ENCODE measurements at regions not wholly inside any gene's neighbourhood (a gene's known extent, or its start where the extent isn't known, plus 50 kb on each side); places are given as distances from the start of the nearest gene placed in this dataset.

- DNase-seq (ENCODE audit: low spot score) = no peak
Observed at GRCh38 chr5:164600274-164600673, 1094.9 kb downstream of the MAT2B start.

GRCh38 chr5:164600929-164601535 lies 1095.6 kb downstream of the MAT2B start:
- DNase-seq (ENCODE audit: low spot score) = no peak

GRCh38 chr5:164608507-164608906 lies 1103.1 kb downstream of the MAT2B start:
- DNase-seq (ENCODE audit: low spot score) = no peak

GRCh38 chr5:164610374-164610773 lies 1105.0 kb downstream of the MAT2B start:
- DNase-seq (ENCODE audit: low spot score) = no peak

- DNase-seq (ENCODE audit: low spot score) = no peak
Observed at GRCh38 chr5:164614707-164615106, 1109.3 kb downstream of the MAT2B start.

- DNase-seq (ENCODE audit: low spot score) = no peak
Observed at GRCh38 chr5:164617290-164617689, 1111.9 kb downstream of the MAT2B start.

- DNase-seq (ENCODE audit: low spot score) = no peak
Observed at GRCh38 chr5:164627021-164627420, 1121.6 kb downstream of the MAT2B start.

GRCh38 chr5:164636456-164636855 lies 1131.0 kb downstream of the MAT2B start:
- DNase-seq (ENCODE audit: low spot score) = no peak

- DNase-seq (ENCODE audit: low spot score) = no peak
Observed at GRCh38 chr5:164637931-164638521, 1132.6 kb downstream of the MAT2B start.

GRCh38 chr5:164649266-164649665 lies 1143.8 kb downstream of the MAT2B start:
- DNase-seq (ENCODE audit: low spot score) = no peak

GRCh38 chr5:164650427-164650826 lies 1145.0 kb downstream of the MAT2B start:
- DNase-seq (ENCODE audit: low spot score) = no peak

- no peak for DNase-seq (ENCODE audit: low spot score)
Observed at GRCh38 chr5:164651546-164652275, 1146.3 kb downstream of the MAT2B start.

GRCh38 chr5:164652276-164652660 lies 1146.8 kb downstream of the MAT2B start:
- DNase-seq (ENCODE audit: low spot score) = no peak

GRCh38 chr5:164663198-164663989 lies 1158.0 kb downstream of the MAT2B start:
- DNase-seq (ENCODE audit: low spot score) = no peak

GRCh38 chr5:164671640-164672039 lies 1166.2 kb downstream of the MAT2B start:
- no peak for DNase-seq (ENCODE audit: low spot score)

GRCh38 chr5:164672205-164672604 lies 1166.8 kb downstream of the MAT2B start:
- DNase-seq (ENCODE audit: low spot score) = no peak

- no peak for DNase-seq (ENCODE audit: low spot score)
Observed at GRCh38 chr5:164672931-164673694, 1167.7 kb downstream of the MAT2B start.

GRCh38 chr5:164679461-164679860 lies 1174.0 kb downstream of the MAT2B start:
- DNase-seq (ENCODE audit: low spot score) = no peak

GRCh38 chr5:164680216-164680615 lies 1174.8 kb downstream of the MAT2B start:
- no peak for DNase-seq (ENCODE audit: low spot score)

- DNase-seq (ENCODE audit: low spot score) = no peak
Observed at GRCh38 chr5:164680812-164681520, 1175.5 kb downstream of the MAT2B start.

- no peak for DNase-seq (ENCODE audit: low spot score)
Observed at GRCh38 chr5:164687391-164687790, 1182.0 kb downstream of the MAT2B start.

Data from CD4-positive, alpha-beta T cell treated with Interleukin-2 at 100 ng/mL for 4 hours (primary cell).